Nephron (organoid): ENCODE measurements at regions not wholly inside any gene's neighbourhood (a gene's known extent, or its start where the extent isn't known, plus 50 kb on each side); places are given as distances from the start of the nearest gene placed in this dataset.

Source experiments
- H3K27ac Mint-ChIP-seq, 3 experiments: 2 replicates each; pipeline ENCODE4 v1.8.0; 2020; ENCODE audit warnings: mixed read lengths in 3 of 3, mild to moderate bottlenecking in 2 of 3, moderate library complexity in 1 of 3
- H3K27me3 Mint-ChIP-seq: 2 replicates; pipeline ENCODE4 v1.8.0; 2021; ENCODE audit warnings: low read depth, mild to moderate bottlenecking, moderate library complexity, mixed read lengths
- H3K36me3 Mint-ChIP-seq: 2 replicates; pipeline ENCODE4 v1.8.0; 2020; ENCODE audit warnings: low read depth, mixed read lengths
- H3K4me1 Mint-ChIP-seq: 2 replicates; pipeline ENCODE4 v1.8.0; 2020; ENCODE audit warnings: mixed read lengths
- H3K4me3 Mint-ChIP-seq, 3 experiments: 2 replicates each; pipeline ENCODE4 v1.8.0; 2020; ENCODE audit warnings: mild to moderate bottlenecking in 3 of 3, mixed read lengths in 3 of 3, moderate library complexity in 2 of 3
- H3K9me3 Mint-ChIP-seq: 2 replicates; pipeline ENCODE4 v1.8.0; 2020; ENCODE audit warnings: mixed read lengths
- CTCF ChIP-seq, 3 experiments: fragments of 200-600 bp; sonication (generic); IDR thresholded peaks; one replicate each; pipeline ENCODE4 v1.5.0; 2021; ENCODE audit warnings: antibody characterized with exemption in 3 of 3; ENCODE audit not compliant: unreplicated experiment in 3 of 3

- Mint-ChIP-seq H3K4me3 (no peak overlapping the region), H3K4me1 (no peaks in the 10 kb centered on the region), H3K27me3 (no peaks in the 10 kb centered on the region), H3K36me3 (no peaks in the 10 kb centered on the region), H3K9me3 (peaks cover 11% of the 10 kb centered on the region), H3K27ac (no peak overlapping the region)
- TF ChIP-seq CTCF (IDR thresholded peaks at IDR 0.05; ENCODE audit: unreplicated experiment in 3 of 3) = no peak
Observed at GRCh38 chr10:10394933-10395658, 622.6 kb upstream of the CELF2 start.

GRCh38 chr10:10396601-10397000 lies 621.1 kb upstream of the CELF2 start:
- Mint-ChIP-seq H3K4me3 (no peak overlapping the region), H3K4me1 (no peaks in the 10 kb centered on the region), H3K36me3 (no peaks in the 10 kb centered on the region), H3K27me3 (no peaks in the 10 kb centered on the region), H3K9me3 (peaks cover 11% of the 10 kb centered on the region), H3K27ac (no peak overlapping the region)
- no peak for TF ChIP-seq CTCF (IDR thresholded peaks at IDR 0.05; ENCODE audit: unreplicated experiment in 3 of 3)

- Mint-ChIP-seq H3K27me3 (no peaks in the 10 kb centered on the region), H3K4me3 (no peak overlapping the region), H3K36me3 (no peaks in the 10 kb centered on the region), H3K9me3 (peaks cover 14% of the 10 kb centered on the region), H3K27ac (no peak overlapping the region), H3K4me1 (no peaks in the 10 kb centered on the region)
- no peak for TF ChIP-seq CTCF (IDR thresholded peaks at IDR 0.05; ENCODE audit: unreplicated experiment in 3 of 3)
Observed at GRCh38 chr10:10397906-10398305, 619.8 kb upstream of the CELF2 start.

- no peak for TF ChIP-seq CTCF (IDR thresholded peaks at IDR 0.05; ENCODE audit: unreplicated experiment in 3 of 3)
- H3K4me1 Mint-ChIP-seq = no peaks in the 10 kb centered on the region
- no peak overlapping the region for H3K4me3 Mint-ChIP-seq
- H3K36me3 Mint-ChIP-seq = no peaks in the 10 kb centered on the region
- no peak overlapping the region for H3K27ac Mint-ChIP-seq
- H3K27me3 Mint-ChIP-seq = no peaks in the 10 kb centered on the region
- H3K9me3 Mint-ChIP-seq = peaks cover 13% of the 10 kb centered on the region
Observed at GRCh38 chr10:10403762-10404161, 613.9 kb upstream of the CELF2 start.

- H3K4me3 Mint-ChIP-seq = no peak overlapping the region
- no peak for TF ChIP-seq CTCF (IDR thresholded peaks at IDR 0.05; ENCODE audit: unreplicated experiment in 3 of 3)
- H3K9me3 Mint-ChIP-seq = no peaks in the 10 kb centered on the region
- no peaks in the 10 kb centered on the region for H3K4me1 Mint-ChIP-seq
- no peak overlapping the region for H3K27ac Mint-ChIP-seq
- H3K36me3 Mint-ChIP-seq = no peaks in the 10 kb centered on the region
- peaks cover 3% of the 10 kb centered on the region for H3K27me3 Mint-ChIP-seq
Observed at GRCh38 chr10:10417671-10418070, 600.0 kb upstream of the CELF2 start.

- Mint-ChIP-seq H3K27ac (no peak overlapping the region), H3K36me3 (no peaks in the 10 kb centered on the region), H3K27me3 (peaks cover 3% of the 10 kb centered on the region), H3K4me1 (no peaks in the 10 kb centered on the region), H3K4me3 (no peak overlapping the region), H3K9me3 (no peaks in the 10 kb centered on the region)
- TF ChIP-seq CTCF (IDR thresholded peaks at IDR 0.05; ENCODE audit: unreplicated experiment in 3 of 3) = no peak
Observed at GRCh38 chr10:10418387-10418786, 599.3 kb upstream of the CELF2 start.
